IPS-NIHi11 (cell line): ENCODE measurements at regions not wholly inside any gene's neighbourhood (a gene's known extent, or its start where the extent isn't known, plus 50 kb on each side); places are given as distances from the start of the nearest gene placed in this dataset.

Experiments
- DNase-seq: peaks from one replicate; pipeline ENCODE4 v3.0.0; 2012; ENCODE audit warnings: mixed read lengths, low spot score

GRCh38 chr12:105705765-105706164 lies 375.3 kb downstream of the C12orf75 start:
- peak; percentile 52 for DNase-seq

DNA sequence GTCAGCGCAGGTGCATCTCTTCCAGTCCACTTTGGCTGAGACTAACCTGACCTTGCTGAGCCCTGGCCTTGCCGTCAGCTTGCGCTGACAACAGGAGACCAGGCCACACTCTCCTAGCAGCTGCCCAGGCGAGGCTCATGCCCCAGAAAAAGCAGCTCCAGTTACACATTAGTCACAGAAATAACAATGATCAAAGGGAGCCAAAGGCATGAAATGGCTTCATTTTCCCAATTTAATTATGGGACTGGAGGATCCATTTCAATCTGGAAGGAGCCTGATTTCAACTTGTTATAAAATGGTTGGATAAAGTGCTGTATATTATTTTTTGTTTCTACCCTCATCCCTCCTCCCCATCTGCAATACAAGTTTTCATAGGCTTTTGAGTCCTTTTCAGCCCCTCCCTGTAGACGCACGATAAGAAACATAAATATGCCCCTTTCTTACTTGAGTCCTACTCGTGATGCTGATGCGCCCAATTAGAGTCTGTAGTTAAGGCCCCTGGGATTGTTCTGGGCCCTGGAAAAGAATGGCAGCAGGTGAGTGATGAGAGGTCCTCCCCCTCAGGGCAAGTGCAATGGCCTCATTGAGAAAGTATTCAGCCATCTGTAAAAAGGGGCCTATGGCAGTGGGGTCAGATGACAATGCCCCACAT lies 376.0 kb downstream of the C12orf75 start:
- DNase-seq = peak; percentile 29

DNA sequence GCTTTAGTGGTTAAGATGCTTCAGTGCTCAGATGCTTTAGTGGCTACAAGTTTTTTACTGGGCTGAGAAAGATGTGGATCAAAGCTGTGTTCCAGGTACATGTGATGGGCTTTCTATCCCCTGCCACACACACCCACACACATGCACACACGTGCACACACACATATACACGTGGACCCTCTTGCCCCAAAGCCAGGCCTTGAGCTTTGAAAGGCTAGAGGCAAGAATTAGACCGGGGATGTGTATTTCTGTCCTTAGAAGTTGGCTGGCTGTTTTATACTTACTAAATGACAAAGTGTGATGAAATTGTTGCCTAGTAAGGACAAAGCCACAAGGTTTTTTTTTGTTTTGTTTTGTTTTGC lies 376.5 kb downstream of the C12orf75 start:
- DNase-seq = no peak

DNA sequence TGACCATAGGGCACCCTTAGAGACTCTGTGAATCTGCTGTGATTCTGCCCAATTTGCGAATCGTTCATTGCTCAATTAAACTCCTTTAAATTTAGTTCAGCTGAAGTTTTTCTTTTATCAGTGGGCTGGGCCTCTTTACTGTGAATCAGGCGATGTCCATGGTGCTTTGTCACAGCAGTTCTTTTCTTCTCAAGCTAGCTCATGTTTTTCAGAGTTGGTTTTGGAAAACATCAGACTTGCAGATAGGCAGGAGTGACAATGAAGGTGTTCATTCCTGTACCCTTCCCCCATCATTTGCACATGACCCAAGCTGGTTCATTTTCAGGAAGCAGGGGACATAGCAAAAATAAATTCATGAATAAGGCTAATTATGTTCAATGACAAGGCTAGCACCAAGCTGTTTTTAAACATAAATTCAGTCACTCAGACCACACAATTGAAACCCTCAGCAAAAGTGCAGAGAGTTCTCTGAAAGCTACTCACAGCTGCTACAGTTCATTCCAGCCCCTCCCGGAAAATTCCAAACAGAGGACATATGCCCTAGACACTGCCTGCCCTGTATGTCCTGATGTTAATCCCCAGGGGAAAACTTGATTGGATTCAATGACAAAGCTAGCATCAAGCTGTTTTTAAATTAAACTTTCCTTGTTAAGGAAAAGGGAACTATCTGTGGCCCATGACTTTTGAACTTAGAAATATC lies 383.3 kb downstream of the C12orf75 start:
- DNase-seq = no peak

- no peak for DNase-seq
These were observed 386.1 kb downstream of the C12orf75 start for GRCh38 chr12:105716621-105717020.

DNA sequence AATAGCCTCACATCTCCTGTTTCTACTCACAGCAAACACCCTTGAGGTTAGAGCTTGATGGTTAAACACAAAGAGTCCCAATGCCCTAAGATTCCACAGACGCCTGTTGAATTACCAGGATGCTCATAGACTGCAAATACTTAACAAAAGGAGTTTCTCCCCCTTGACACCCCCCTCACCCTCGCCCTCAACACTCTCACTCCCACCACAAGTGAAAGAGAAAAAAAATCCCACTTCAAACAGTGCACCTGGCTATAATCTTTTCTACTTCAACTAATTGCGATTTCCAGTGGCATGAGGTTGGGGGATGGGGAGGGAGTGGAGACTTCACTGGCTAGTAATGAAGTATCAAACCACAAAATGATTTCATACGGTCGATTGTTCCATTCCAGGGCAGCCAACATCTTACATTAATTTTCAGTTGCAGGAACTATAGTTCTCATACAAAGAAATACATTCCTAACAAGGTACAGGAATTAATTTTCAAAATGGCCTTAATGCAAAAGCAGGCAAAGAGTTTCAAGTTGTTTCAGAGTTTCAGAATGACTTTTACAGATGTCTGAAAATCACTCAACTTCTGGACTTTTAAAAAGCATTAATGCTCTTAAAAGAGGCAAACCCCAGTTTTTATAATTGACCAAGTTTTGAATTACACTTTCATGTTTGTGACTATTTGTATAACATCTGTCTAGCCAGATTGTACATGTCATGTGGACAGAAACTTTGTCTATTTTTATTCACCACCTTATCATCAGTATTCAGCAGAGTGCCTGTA lies 390.7 kb downstream of the C12orf75 start:
- no peak for DNase-seq

DNA sequence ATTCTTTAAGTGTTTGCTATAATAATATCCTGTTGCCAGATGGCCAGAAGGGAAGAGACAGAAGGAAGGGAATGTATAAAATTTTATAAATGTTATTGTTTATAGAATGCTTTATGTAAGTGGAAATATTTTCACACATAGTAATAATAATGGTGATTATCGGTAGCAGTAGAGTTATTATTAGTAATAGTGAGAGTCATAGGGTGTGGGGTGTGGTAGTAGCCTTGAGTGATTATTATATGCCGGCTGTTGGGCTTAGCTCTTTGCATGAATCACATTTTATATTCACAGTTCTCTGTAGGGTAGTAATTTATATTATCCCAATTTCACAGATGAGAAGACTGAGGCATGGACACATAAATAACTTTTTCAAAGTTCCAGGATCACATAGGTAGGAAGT lies 391.4 kb downstream of the C12orf75 start:
- DNase-seq = no peak

- no peak for DNase-seq
These were observed 392.6 kb downstream of the C12orf75 start for GRCh38 chr12:105723066-105723465.

DNA sequence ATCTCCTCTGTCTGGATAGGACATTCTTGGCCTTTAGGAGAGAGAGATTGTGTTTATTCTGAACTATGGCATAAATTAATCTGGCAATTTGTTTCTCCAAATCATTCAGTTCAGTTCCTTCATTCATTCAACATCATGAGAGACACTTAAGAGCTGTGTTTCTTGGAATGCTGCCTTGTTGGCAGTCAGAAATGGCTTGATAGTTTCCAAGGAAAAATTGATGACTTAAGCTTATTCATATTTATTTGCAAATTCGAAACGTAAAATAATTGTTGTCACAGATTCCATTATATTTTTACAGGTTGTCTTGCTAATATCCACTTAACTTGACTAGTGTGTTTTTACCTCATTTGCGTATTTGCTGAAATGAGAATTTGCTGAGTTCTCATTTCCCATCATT lies 393.0 kb downstream of the C12orf75 start:
- DNase-seq = no peak

- no peak for DNase-seq
These were observed 394.1 kb downstream of the C12orf75 start for GRCh38 chr12:105724641-105725040.

- no peak for DNase-seq
These were observed 394.6 kb downstream of the C12orf75 start for GRCh38 chr12:105725054-105725453.

- DNase-seq = no peak
These were observed 398.8 kb downstream of the C12orf75 start for GRCh38 chr12:105729181-105729771.

- no peak for DNase-seq
These were observed 399.4 kb downstream of the C12orf75 start for GRCh38 chr12:105729926-105730325.

DNA sequence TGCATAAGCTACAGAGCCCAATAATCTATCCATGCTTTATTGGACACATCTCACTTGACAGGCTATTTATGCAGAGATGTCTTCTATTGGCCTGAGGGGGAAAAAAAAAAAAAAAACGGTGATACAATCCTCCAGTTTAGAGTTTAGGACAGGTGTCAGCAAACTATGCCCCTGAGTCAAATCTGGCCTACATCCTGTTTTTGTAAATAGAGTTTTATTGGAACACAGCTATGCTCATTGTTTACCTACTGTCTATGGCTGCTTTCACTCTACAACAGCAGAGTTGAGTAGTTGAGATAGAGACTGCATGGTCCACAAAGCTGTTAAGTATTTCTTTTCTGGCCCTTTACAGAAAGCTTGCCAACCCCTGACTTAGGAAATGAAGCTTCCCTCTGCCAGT lies 403.1 kb downstream of the C12orf75 start:
- DNase-seq = no peak

GRCh38 chr12:105736498-105736897 lies 402.3 kb downstream of the NUAK1 start:
- DNase-seq = no peak

- DNase-seq = no peak
These were observed 400.7 kb downstream of the NUAK1 start for GRCh38 chr12:105738051-105738450.

DNA sequence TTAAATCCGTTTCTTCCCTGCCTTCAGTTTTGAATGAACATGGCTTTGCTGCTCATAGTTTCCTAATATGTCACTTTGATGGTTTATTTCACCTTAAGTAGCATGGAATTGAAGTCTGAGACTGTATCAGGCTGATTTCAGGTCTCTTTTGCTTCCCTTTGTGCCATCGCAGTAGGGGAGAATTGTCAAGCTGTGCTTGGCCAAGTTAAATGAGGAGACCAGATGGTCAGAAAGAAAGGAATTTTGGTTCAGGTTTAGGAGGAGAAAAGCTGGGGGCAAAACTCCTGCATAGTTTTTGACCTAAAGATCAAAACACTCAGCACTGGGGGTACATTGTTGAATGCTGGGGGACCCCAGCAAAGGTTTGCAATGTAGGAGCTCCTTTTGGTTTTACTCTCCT lies 398.4 kb downstream of the NUAK1 start:
- peak; percentile 46 for DNase-seq

DNA sequence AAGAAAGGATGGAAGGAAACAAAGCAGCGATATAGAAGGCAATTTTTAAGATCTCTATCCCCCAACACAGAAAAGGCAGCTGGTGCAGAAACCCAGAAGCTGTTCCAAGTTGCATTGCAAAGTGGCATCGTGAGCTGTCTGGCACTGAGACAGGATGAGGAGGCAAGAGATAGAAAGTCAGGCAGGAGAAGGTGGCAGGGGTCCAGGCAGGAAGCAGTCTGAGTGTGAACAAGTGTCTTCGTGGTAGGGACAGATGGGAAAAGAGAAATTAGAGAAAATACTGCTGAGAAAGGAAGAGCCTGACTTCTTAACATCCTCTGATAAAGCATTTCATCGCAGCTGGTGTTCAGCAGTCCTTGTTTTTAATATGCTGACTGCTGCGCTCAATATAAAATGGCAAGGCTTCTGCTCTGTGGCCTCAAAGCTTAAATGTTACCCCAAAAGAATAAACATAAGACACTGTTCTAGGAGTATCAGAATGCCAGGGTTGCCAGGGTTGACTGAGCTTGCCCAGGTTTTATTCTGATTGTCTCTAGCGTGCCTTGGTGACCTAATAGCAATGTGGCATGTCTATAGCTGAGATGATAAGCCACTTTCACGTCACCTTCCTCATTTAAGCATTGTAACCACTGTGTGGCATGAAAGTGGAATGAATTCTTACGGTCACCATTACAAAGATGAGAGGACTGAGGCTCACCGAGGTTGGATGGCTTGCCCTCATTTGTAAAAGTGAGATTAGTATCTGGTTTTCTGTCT lies 397.6 kb downstream of the NUAK1 start:
- no peak for DNase-seq

DNA sequence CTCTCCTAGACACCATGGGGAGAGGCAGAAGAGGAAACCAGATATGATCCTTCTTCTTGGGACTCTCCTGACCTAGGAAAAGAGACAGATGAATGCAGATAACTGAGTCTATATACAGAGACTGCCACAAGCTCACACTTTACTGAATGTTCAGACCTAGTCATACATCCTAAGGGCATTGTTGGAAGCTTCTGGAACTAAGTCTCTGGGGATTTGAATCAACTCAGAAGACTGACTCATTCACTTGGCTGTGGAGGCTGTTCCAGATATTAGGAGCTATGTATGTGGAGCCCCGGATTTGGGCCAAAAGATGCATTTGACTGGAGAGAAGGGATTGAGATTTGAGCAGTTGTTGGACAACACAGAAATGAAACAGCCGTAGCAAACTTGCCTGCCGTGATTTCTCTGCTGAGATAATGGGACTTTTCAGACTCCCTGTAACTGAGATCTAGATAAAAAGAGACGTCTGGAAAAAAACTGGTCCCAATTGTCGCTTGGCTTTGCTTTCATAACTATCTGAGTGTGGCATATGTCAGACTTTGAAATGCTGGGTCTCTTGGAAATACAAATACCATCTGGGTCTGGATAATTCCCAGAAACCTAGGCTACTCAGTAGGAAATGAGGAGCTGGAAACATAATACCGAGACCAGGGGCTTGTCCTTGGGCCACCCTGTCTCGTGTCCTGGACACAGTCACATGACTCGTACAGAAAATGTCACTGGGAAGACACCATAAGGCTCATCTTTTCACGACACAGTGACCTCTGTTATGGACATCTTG lies 396.8 kb downstream of the NUAK1 start:
- no peak for DNase-seq

DNA sequence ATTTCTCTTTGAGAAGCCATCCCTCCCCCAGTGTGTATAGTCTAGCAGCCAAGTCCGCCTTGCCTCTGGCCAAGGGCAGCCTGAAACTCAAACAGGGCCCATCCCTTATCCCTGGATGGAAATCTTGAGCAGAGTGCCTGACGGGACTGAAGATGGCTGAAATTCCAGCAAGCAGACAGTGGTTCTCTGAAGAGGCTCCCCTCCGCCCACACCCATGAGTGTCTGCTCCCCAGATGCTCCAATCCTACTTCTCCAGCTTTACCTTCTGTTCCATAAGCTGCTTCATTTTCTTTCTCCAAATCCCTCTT lies 396.2 kb downstream of the NUAK1 start:
- DNase-seq = no peak

DNA sequence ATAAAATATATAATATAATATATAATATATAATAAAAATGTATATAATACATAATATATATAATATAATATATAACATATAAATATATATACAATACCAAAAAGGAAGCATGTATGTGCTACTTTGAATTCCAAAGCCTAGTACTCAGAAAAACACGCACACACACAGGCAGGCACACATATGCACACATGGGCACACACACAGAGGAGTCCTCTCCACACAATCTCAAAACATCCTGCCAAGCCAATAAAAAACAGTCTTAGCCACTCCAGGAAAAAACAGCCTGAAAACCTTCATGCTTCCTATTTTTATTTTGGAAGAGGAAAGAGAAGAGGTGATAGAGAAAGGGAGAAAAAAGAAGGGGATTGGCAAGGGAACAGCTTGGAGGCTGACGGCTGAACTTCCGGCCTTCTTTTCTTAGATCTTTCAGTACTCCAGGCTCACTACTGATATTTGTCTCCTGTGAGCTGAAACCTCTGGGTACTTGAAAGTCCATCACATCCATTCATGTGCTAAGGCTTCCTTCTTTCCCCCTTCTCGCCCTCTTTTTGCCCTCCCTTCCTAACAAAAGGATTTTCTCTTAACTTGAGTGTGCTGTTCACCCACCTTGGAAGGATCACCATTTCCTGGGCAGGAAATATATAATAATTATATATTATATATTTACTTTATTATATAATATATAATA lies 394.2 kb downstream of the NUAK1 start:
- DNase-seq = no peak
